ENCODE measurements at regions not wholly inside any gene's neighbourhood (a gene's known extent, or its start where the extent isn't known, plus 50 kb on each side); places are given as distances from the start of the nearest gene placed in this dataset.

DNA sequence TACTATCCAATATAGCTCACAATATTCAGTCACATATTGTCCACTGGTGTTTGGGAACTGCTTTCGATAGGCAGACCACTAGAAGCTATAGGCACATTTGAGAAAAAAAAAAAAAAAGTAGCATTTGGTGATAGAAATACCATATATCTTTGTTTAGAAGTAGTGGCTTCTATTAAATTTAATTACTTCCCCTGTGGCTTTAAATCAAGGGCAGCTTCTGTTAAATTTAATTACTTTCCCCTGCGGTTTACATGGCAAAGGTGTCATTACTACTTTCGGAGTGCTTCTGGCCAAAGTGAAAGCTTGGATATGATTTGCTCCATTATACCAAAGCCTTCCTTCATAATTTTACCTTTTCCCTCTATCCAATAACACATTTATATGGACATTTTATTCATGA, 229.9 kb downstream of the TTLL7 start:
- TF ChIP-seq, protein P1, sequence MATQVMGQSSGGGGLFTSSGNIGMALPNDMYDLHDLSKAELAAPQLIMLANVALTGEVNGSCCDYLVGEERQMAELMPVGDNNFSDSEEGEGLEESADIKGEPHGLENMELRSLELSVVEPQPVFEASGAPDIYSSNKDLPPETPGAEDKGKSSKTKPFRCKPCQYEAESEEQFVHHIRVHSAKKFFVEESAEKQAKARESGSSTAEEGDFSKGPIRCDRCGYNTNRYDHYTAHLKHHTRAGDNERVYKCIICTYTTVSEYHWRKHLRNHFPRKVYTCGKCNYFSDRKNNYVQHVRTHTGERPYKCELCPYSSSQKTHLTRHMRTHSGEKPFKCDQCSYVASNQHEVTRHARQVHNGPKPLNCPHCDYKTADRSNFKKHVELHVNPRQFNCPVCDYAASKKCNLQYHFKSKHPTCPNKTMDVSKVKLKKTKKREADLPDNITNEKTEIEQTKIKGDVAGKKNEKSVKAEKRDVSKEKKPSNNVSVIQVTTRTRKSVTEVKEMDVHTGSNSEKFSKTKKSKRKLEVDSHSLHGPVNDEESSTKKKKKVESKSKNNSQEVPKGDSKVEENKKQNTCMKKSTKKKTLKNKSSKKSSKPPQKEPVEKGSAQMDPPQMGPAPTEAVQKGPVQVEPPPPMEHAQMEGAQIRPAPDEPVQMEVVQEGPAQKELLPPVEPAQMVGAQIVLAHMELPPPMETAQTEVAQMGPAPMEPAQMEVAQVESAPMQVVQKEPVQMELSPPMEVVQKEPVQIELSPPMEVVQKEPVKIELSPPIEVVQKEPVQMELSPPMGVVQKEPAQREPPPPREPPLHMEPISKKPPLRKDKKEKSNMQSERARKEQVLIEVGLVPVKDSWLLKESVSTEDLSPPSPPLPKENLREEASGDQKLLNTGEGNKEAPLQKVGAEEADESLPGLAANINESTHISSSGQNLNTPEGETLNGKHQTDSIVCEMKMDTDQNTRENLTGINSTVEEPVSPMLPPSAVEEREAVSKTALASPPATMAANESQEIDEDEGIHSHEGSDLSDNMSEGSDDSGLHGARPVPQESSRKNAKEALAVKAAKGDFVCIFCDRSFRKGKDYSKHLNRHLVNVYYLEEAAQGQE (IDR thresholded peaks at IDR 0.05; ENCODE audit: insufficient read depth in 1 of 2, low read depth in 2 of 2, low read length in 2 of 2), result no peak
- no peak for TF ChIP-seq SIN3A (IDR thresholded peaks at IDR 0.05; ENCODE audit: borderline replicate concordance, insufficient read depth, low read length)
- no peak for TF ChIP-seq POLR2AphosphoS5 (IDR thresholded peaks at IDR 0.05; ENCODE audit: low read depth, low read length)
- TF ChIP-seq FOXP2 (optimal IDR thresholded peaks at IDR 0.05; ENCODE audit: borderline replicate concordance, extremely low read depth, extremely low read length, insufficient read depth), result no peak
- no peak for TF ChIP-seq TAF1 (IDR thresholded peaks at IDR 0.05; ENCODE audit: borderline replicate concordance, insufficient read depth, low read length)

DNA sequence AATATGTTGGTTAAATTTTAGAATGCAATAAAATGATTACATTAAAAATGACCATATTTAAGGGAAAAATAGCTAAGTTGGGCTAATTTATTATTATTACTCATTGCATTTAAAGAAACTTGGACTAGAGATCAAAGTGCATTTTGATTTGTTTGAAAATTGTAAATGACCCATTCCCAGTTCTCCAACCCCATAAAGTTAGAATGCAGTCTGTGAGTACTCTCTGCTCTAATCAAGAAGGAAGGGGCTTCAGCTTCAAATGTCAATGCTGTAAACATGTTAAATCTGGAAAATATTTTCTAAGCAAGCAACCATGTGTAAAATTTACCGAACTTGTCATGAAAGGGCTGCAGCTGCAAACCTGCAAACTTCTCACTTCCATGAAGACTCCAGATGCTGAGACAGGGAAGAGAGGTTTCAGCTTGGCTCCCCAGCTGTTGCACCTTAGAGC, 232.7 kb downstream of the TTLL7 start:
- no peak for TF ChIP-seq TAF1 (IDR thresholded peaks at IDR 0.05; ENCODE audit: borderline replicate concordance, insufficient read depth, low read length)
- TF ChIP-seq, protein P1 (IDR thresholded peaks at IDR 0.05; ENCODE audit: insufficient read depth in 1 of 2, low read depth in 2 of 2, low read length in 2 of 2), result no peak
- no peak for TF ChIP-seq SIN3A (IDR thresholded peaks at IDR 0.05; ENCODE audit: borderline replicate concordance, insufficient read depth, low read length)
- no peak for TF ChIP-seq POLR2AphosphoS5 (IDR thresholded peaks at IDR 0.05; ENCODE audit: low read depth, low read length)

DNA sequence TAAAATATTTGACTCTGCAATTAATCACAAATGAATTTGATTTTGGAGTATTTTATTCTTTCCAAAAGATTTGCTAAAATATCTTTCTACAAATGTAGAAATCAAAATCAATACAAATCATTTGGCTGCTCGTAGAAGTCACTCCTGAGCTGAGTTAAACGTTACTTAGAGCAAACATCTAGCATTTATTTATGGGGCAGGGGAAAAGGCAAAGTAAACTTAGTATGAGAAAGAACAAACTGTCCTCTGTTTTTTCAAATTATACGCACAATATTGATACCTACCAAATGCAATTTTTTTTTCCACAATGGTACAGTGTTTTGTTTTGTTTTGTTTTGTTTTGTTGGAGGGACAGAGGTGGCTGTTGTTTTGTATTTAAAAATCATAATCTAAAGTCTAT, 233.8 kb downstream of the TTLL7 start:
- TF ChIP-seq SIN3A (IDR thresholded peaks at IDR 0.05; ENCODE audit: borderline replicate concordance, insufficient read depth, low read length) (no peak), TAF1 (IDR thresholded peaks at IDR 0.05; ENCODE audit: borderline replicate concordance, insufficient read depth, low read length) (no peak), FOXP2 (optimal IDR thresholded peaks at IDR 0.05; ENCODE audit: borderline replicate concordance, extremely low read depth, extremely low read length, insufficient read depth) (no peak), POLR2AphosphoS5 (IDR thresholded peaks at IDR 0.05; ENCODE audit: low read depth, low read length) (no peak)
- TF ChIP-seq, protein P1 (IDR thresholded peaks at IDR 0.05; ENCODE audit: insufficient read depth in 1 of 2, low read depth in 2 of 2, low read length in 2 of 2), result no peak

DNA sequence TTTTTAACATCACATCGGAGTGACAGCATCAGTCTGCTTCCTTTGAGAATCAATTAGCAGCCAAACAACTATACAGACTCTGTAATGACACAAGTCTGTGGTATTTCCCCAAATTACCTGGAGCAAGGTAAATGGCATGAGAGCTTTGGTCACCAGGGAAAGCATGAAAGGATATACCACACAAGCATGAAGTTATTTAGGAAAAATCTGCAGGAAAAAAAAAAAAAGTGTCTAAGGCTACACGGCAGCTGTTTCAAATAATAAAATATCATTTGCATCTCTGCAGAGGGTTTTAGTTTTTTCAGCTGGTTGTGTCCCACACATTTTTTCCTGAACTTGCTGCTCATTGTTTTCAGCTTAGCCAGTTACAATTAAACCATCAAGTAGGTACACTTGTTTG, 234.7 kb downstream of the TTLL7 start:
- TF ChIP-seq FOXP2 (optimal IDR thresholded peaks at IDR 0.05; ENCODE audit: borderline replicate concordance, extremely low read depth, extremely low read length, insufficient read depth) (no peak), TAF1 (IDR thresholded peaks at IDR 0.05; ENCODE audit: borderline replicate concordance, insufficient read depth, low read length) (no peak), SIN3A (IDR thresholded peaks at IDR 0.05; ENCODE audit: borderline replicate concordance, insufficient read depth, low read length) (no peak), POLR2AphosphoS5 (IDR thresholded peaks at IDR 0.05; ENCODE audit: low read depth, low read length) (no peak)
- TF ChIP-seq, protein P1 (IDR thresholded peaks at IDR 0.05; ENCODE audit: insufficient read depth in 1 of 2, low read depth in 2 of 2, low read length in 2 of 2), result no peak
